K562 (cell line): ENCODE measurements at regions not wholly inside any gene's neighbourhood (a gene's known extent, or its start where the extent isn't known, plus 50 kb on each side); places are given as distances from the start of the nearest gene placed in this dataset.

Experiments used
- BHLHE40 ChIP-seq: IDR thresholded peaks from 2 replicates; pipeline ENCODE4 v1.6.1; 2011; ENCODE audit warnings: low read length, improper control_type of control experiment
- ETS2 ChIP-seq: IDR thresholded peaks from 2 replicates; pipeline ENCODE4 v1.6.1; 2016; ENCODE audit warnings: borderline replicate concordance, missing genetic modification characterization, mild to moderate bottlenecking, moderate library complexity, missing compliant biosample characterization; ENCODE audit not compliant: poor library complexity, severe bottlenecking
- HNRNPK ChIP-seq: fragments of 200-400 bp; formaldehyde crosslinking; IDR thresholded peaks from one replicate; pipeline ENCODE4 v1.6.1; 2018; ENCODE audit warnings: mild to moderate bottlenecking, low read depth, low read length; ENCODE audit not compliant: poor library complexity, severe bottlenecking
- MXI1 ChIP-seq: IDR thresholded peaks from 2 replicates; pipeline ENCODE4 v1.6.1; 2011; ENCODE audit warnings: low read depth, mild to moderate bottlenecking, improper control_type of control experiment, low read length
- NCOA4 ChIP-seq: fragments of 450-650 bp; IDR thresholded peaks from 2 replicates; pipeline ENCODE4 v1.6.1; 2018; ENCODE audit warnings: mild to moderate bottlenecking; ENCODE audit not compliant: partially characterized antibody
- RBM25 ChIP-seq: fragments of 200-400 bp; formaldehyde crosslinking; IDR thresholded peaks from 2 replicates; pipeline ENCODE4 v1.6.1; 2018; ENCODE audit warnings: low read length, low read depth, moderate library complexity; ENCODE audit not compliant: severe bottlenecking
- STAT5B ChIP-seq: fragments of 250-450 bp; sonication (Bioruptor Pico); IDR thresholded peaks from 2 replicates; pipeline ENCODE4 v1.8.0; 2021; ENCODE audit warnings: mild to moderate bottlenecking, inconsistent platforms
- TRIM25 ChIP-seq: fragments of 450-650 bp; IDR thresholded peaks from 2 replicates; pipeline ENCODE4 v1.7.0; 2016; ENCODE audit warnings: borderline replicate concordance
- ZC3H11A ChIP-seq: IDR thresholded peaks from 2 replicates; pipeline ENCODE4 v1.6.1; 2012; ENCODE audit warnings: low read depth, low read length, improper control_type of control experiment
- ZKSCAN1 ChIP-seq: fragments of 150-350 bp; IDR thresholded peaks from 2 replicates; pipeline ENCODE4 v1.6.1; 2016; ENCODE audit warnings: low read depth, low read length
- ZNF436 ChIP-seq: fragments of 250-450, 450-650 bp; sonication (Bioruptor Pico); formaldehyde crosslinking; IDR thresholded peaks from 2 replicates; pipeline ENCODE4 v1.7.0; 2020; ENCODE audit warnings: mild to moderate bottlenecking
- ZNF644 ChIP-seq: fragments of 200-800 bp; sonication (Bioruptor generic); IDR thresholded peaks from 2 replicates; pipeline ENCODE4 v1.6.1; 2016; ENCODE audit warnings: low read depth, missing genetic modification characterization, missing compliant biosample characterization
- TF ChIP-seq, protein P1 (sequence below): fragments of 450-650 bp; conservative IDR thresholded peaks from 2 replicates; pipeline ENCODE4 v1.6.1; 2016; ENCODE audit warnings: missing genetic modification characterization, low read depth, mild to moderate bottlenecking, missing compliant biosample characterization, moderate library complexity

GRCh38 chr7:101727184-101727583 is 90.2 kb upstream of the CUX1 start (continued):
- no peak for TF ChIP-seq TRIM25
- TF ChIP-seq HNRNPK, result no peak
- TF ChIP-seq, protein P1, sequence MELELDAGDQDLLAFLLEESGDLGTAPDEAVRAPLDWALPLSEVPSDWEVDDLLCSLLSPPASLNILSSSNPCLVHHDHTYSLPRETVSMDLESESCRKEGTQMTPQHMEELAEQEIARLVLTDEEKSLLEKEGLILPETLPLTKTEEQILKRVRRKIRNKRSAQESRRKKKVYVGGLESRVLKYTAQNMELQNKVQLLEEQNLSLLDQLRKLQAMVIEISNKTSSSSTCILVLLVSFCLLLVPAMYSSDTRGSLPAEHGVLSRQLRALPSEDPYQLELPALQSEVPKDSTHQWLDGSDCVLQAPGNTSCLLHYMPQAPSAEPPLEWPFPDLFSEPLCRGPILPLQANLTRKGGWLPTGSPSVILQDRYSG (tag), result no peak
- TF ChIP-seq NCOA4, result no peak
- no peak for TF ChIP-seq ZNF436 (CRISPR knock-in tag)
- TF ChIP-seq ZNF644, result no peak
- TF ChIP-seq RBM25, result peak; percentile 4
- no peak for TF ChIP-seq MXI1
- no peak for TF ChIP-seq ZC3H11A
- no peak for TF ChIP-seq BHLHE40
- TF ChIP-seq ZKSCAN1, result no peak
- no peak for TF ChIP-seq STAT5B (CRISPR knock-in tag)
- TF ChIP-seq ETS2 (tag), result no peak
